GM18951 (cell line): ENCODE measurements at regions not wholly inside any gene's neighbourhood (a gene's known extent, or its start where the extent isn't known, plus 50 kb on each side); places are given as distances from the start of the nearest gene placed in this dataset.

Experiments
- POLR2A ChIP-seq: IDR thresholded peaks from 4 replicates; pipeline ENCODE4 v1.6.1; 2011; ENCODE audit warnings: mild to moderate bottlenecking; ENCODE audit not compliant: insufficient read length, insufficient read depth; ENCODE audit errors: extremely low read depth
- in situ Hi-C: fragments of 300-500 bp; cut with MboI; formaldehyde crosslinking; loops from one replicate; pipeline ENCODE4 v1.12.0; 2022; ENCODE audit warnings: low sequenced_read_pairs, mixed read lengths, inconsistent platforms; ENCODE audit not compliant: unreplicated experiment

DNA sequence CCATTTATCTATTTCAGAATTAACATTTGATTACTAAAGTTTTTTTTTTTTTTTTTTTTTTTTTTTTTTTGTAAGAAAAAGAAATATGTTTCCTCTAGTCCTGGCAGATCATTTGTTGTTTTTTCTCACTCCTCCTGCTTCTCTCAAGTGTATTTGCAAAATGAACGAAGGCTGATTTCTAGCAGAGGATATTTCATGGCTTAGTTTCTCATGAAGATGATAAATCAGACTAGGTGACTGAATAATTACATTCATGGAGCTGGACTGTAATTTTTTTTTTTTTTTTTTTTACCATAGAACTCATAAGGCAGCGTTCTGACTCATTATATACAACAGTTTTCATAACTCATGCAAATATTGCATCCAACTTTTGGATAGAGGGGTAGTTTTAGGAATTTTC lies 332.5 kb upstream of the SEMA6D start:
- no peak for TF ChIP-seq POLR2A

DNA sequence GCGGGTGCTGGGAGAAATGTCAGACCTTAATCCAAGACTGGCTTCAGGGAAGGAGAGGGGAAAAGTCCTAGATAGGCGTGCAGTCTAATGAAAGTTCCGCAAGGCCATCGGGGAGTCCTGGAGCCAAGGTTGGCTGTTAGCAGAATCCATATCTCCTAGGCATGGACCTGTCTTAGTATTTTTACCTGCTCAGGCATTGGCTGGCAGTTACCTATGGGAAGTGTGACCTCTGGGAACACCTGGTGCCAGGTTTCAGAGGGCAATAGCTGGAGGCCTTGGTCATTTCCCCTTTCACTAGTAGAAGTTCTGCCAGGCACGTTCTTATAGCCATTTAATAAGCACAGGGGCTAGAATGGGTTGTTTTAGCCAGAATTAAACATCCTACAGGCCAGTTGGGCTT lies 330.8 kb upstream of the SEMA6D start:
- in situ Hi-C loops = no loop called here

More for the DNA sequence above, 332.5 kb upstream of the SEMA6D start:
- in situ Hi-C loops = no loop called here

DNA sequence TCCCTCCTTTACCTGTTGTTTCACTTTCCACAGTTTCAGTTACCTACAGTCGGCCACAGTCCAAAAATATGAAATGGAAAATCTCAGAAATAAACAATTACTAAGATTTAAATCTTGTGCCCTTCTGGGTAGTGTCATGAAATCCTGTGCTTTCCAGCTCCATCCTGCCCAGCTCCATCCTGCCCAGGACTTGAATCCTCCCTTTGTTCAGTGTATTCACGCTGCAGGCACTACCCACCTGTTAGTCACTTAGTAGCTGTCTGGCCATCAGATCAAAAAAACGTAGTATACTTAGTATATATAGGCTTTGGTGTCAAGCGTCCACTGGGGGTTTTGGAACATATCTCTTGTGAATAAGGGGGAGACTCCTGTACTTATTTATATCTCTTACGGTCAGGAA lies 329.0 kb upstream of the SEMA6D start:
- no peak for TF ChIP-seq POLR2A
- in situ Hi-C loops = no loop called here

More for the DNA sequence above, 330.8 kb upstream of the SEMA6D start:
- TF ChIP-seq POLR2A = no peak

DNA sequence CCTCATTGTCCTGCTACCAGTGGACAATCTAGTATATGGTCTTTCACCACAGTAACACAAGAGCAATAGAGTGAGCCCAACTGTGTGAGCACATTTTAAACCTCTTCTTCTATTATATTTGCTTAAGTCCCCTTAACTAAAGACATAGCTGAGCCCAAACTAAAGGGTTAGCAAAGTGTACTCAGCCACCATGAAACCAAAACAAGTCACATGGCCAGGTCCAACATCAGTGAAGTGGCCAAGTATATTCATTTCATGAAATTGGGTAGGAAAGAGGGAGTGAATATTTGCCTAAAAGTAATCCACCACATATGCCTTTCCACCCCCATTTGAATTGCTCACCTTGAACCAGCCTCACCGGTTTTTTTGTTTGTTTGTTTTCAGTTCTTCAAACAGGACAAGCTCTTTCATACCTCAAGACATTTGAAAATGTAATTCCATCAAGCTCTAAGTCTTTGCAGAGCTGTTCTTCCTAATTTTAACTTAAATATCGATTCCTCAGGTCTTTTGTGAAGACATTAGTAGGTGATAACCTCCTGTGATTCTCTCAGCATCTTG lies 327.0 kb upstream of the SEMA6D start:
- TF ChIP-seq POLR2A = no peak
- in situ Hi-C loops = no loop called here

DNA sequence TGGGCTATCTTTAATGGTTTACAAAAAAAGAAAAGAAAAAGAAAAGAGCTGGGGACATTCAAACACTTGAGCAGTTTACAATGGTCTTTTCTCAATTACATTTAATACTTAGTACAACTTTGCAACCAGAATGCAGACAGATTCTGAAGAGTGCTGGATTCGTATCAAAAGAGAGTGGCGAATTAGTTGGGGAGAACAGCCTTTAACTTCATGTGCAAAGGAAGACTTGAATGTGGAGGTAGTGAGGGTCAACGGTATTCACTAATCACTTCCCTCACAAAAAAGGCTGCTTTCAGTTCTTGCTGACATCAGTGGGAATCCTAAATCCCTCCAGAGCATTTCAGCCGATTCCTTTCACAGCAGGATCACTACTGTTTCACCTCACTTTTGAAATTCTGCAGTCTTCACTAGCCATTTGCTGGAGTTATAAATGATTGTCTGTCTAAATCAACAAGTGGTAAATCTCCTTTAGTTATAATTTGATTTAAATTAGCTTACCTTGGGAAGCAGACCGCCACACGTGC lies 323.0 kb upstream of the SEMA6D start:
- in situ Hi-C loops = no loop called here
- no peak for TF ChIP-seq POLR2A

DNA sequence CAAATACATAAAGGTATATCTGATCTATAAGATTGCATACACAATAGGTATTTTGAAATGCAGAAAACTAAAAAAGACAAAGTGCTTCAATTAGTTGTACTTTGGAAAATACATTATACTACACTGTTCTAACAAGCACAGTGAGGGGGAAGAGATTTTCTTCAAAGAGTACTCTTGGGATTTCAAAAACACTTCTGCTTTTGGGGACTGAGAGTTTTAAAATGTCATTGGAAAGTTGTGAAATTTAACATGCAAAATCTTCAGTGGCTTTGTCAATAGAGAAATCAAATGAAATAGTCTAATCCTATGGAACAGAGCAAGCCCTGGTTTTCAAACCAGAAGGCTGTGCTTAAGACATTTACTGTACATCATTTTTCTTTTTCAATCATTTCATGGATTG lies 322.2 kb upstream of the SEMA6D start:
- no peak for TF ChIP-seq POLR2A

DNA sequence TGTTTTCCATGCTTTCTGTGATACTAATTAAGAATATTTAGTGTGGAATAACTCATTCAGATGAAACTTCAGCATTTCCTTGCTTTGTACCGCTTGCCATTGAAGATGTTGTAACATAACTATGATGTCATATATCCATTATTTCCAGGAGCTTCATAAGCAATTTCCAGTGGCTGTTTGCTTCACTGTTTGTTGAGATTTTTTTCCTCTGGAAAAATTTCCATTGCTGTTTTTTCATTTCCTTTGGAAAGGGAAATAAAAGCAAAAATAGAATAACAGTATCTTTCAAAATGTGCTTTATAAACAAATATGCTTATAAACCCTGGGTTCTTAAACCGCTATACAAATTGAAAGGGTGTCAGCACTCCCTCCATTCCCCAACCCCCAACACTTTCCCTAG lies 319.6 kb upstream of the SEMA6D start:
- in situ Hi-C loops = no loop called here
- TF ChIP-seq POLR2A = no peak

More for the DNA sequence above, 322.2 kb upstream of the SEMA6D start:
- in situ Hi-C loops = no loop called here

DNA sequence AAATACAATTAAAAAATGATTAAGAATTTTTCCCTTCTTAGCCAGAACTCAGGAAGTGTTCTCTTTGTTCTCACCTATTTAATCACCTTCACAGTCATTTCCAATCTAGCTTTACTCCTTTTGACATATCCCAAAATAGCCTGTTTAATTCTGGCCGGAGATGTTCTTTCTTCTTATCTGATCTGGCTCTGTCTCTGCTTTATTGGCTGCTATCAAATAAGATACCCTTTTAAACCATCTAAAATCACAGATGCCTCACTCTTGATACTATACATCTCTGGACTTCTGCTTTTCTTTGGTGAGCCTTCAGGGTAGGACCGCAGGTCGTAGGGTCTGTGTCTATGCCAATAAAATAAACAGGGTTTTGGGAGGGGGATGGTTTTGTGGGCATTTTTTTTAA lies 319.2 kb upstream of the SEMA6D start:
- TF ChIP-seq POLR2A = no peak
- in situ Hi-C loops = no loop called here

DNA sequence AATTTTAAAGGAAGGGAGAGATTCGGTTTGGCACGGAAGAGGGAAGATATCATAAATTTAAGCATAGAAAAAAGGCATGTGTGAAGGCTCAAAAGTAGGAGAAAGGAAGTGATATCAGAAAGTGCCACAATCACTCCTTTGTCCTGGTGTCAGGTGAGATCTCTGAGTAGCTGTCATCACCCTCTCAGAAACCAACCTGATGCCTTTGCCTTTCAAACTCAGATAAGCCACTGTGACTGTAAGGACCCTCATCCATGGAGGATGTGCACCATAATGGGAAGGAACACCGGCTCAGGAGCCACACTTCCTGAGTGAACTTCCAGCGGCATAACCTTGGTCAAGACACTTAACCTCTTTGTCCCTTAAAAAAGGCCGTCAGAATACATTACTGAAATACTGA lies 318.7 kb upstream of the SEMA6D start:
- in situ Hi-C loops = no loop called here
- TF ChIP-seq POLR2A = no peak

DNA sequence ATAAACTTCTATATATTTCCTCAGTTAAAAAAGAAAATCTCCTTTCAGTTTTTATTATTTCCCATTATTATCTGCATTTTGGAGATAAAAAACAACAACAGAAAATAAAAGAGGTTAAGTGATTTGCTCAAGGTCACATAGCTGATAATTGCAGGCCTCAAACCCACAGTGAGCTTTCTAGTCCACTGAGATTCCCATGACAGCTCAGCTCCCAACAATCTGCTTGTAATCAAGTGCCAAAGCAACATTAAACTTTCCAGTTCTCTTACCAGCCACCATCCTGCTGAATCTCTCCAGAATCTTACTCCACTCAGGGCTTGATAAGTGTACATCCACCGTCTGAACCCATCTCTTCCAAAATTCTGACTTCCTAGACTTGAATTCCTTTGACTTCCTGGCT lies 318.2 kb upstream of the SEMA6D start:
- no peak for TF ChIP-seq POLR2A
- in situ Hi-C loops = no loop called here

DNA sequence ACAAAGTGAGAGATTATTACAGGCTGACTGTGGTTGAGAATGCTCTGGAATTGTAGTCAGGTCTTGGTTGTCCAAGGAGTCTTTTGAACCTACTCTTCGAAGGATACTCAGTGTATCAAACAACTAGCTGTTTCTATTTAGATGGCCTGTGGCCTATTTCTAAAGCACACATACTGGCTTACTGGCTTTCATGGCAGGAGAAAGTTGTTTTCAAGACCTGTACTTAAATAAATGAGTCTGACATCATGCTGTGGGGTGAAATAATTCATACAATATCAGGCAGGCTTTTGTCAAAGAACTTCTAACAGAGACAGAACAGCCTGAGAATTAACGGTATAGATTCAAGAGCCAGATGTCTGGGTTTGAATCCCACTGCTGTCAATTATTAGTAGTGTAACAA lies 316.7 kb upstream of the SEMA6D start:
- no peak for TF ChIP-seq POLR2A
- in situ Hi-C loops = no loop called here

DNA sequence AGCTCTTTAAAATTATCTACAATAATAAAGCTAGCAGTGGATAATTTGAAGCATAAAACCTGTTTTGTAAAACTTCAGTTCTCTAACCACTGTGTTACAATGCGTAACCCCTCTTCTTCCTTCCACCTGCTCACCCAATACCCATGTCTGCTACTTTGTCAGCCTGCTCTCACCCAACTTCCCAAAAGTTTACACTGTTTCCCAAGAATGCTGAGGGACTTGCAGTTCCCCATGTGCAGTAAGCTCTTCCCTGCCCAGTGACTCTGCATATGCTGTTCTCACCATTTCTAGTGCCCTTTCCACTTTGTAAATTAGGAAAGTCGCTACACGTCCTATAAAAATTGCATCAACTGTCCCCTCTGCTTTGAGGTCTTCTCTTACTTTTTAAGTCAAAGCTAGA lies 315.9 kb upstream of the SEMA6D start:
- in situ Hi-C loops = no loop called here
- no peak for TF ChIP-seq POLR2A

DNA sequence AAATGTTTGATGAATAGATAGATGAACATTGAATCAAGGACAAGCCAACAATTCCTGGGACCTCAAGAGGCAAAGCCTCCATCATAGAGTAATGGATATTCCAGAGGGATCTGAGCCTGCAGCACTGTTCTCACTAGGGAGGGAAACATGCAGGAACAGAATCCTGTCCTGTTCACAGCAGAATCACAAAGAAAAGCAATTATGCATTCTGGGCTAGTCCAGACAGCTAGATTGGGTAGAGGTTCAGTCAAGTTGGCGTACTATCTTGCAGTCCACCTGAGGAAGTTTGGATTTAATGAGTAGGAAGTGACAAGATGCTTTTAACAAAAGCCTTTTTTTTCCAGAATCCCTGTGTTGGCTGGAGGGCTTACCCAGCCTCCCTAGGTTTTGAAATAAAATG lies 314.5 kb upstream of the SEMA6D start:
- no peak for TF ChIP-seq POLR2A
- in situ Hi-C loops = no loop called here

DNA sequence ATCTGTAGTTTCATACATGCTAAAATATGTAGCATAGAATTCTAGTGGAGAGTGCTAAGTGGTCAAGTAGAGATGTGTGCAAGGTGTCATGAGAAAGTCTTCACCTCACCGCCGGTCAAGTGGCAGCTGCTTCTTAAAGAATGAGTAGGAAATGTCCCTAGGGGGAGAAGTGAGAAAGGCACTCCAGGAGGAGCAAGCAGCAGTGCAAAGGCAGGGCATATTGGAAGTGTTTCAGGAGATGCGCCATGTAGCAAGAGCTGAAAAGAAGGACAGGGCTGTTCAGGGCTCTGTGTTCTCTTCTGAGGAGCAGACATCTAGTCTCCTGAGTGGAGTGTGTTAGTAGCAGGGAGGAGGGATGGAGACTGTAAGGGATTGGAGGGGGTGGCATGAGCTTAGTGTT lies 312.4 kb upstream of the SEMA6D start:
- TF ChIP-seq POLR2A = no peak
- in situ Hi-C loops = no loop called here
